ENCODE measurements at regions not wholly inside any gene's neighbourhood (a gene's known extent, or its start where the extent isn't known, plus 50 kb on each side); places are given as distances from the start of the nearest gene placed in this dataset.

GRCh38 chr10:129046065-129046681 lies 420.9 kb upstream of the MGMT start:
- Histone ChIP-seq H2AFZ (ENCODE audit: low read depth, low read length, poor library complexity, severe bottlenecking) (no peak overlapping the region), H3K27ac (ENCODE audit: low read depth, low read length) (no peak overlapping the region), H3K36me3 (ENCODE audit: control insufficient read depth in 1 of 2, insufficient read depth in 2 of 2, low read length in 2 of 2) (no peaks in the 10 kb centered on the region), H3K9me2 (ENCODE audit: insufficient read depth) (no peaks in the 10 kb centered on the region), H3K9me3 (ENCODE audit: control insufficient read depth in 1 of 2, insufficient read depth in 1 of 2, low read depth in 1 of 2, low read length in 2 of 2) (no peaks in the 10 kb centered on the region; a peak in 1 of 4 replicates), H3K4me3 (replicated peaks in 1 of 2; ENCODE audit: low read depth in 1 of 2, low read length in 2 of 2) (no peak overlapping the region), H3K79me2 (ENCODE audit: insufficient read depth, low read length) (no peaks in the 10 kb centered on the region), H3K4me1 (ENCODE audit: control insufficient read depth in 1 of 2, insufficient read depth in 2 of 2, low read length in 2 of 2) (no peaks in the 10 kb centered on the region), H3K27me3 (ENCODE audit: insufficient read depth, low read length) (no peaks in the 10 kb centered on the region; the same call in 1 of the 2 replicates), H3K9ac (ENCODE audit: low read length) (no peak overlapping the region), H3K4me2 (ENCODE audit: low read length) (no peak overlapping the region), H4K20me1 (ENCODE audit: insufficient read depth) (no peaks in the 10 kb centered on the region)
- RAD21 ChIA-PET (ENCODE audit: low non-redundant PET in 1 of 2, low total read pairs in 2 of 2, uncharacterized antibody in 2 of 2, unreplicated experiment in 2 of 2): no interaction called here
- no TSS peak for BruUV-seq (replicated peaks)
- no peak for ATAC-seq
- POLR2A ChIA-PET: no interaction called here
- TF ChIP-seq EZH2phosphoT487 (IDR thresholded peaks at IDR 0.05; ENCODE audit: borderline replicate concordance): no peak
- no peak for TF ChIP-seq EGR1 (IDR thresholded peaks at IDR 0.05; ENCODE audit: low read depth)
- no peak for TF ChIP-seq JUND (IDR thresholded peaks at IDR 0.05)
- no peak for TF ChIP-seq RAD21 (IDR thresholded peaks at IDR 0.05; ENCODE audit: low read depth)
- no peak for TF ChIP-seq YY1 (IDR thresholded peaks at IDR 0.05; ENCODE audit: extremely low read depth, insufficient replicate concordance, low read depth, low read length)
- TF ChIP-seq FOSL1 (IDR thresholded peaks at IDR 0.05; ENCODE audit: low read depth): no peak
- TF ChIP-seq REST (IDR thresholded peaks at IDR 0.05; ENCODE audit: low read depth): no peak
- TF ChIP-seq ZBTB33 (IDR thresholded peaks at IDR 0.05; ENCODE audit: extremely low read depth, insufficient replicate concordance, low read length): no peak
- TF ChIP-seq EZH2 (IDR thresholded peaks at IDR 0.05): no peak
- TF ChIP-seq ZFX (IDR thresholded peaks at IDR 0.05): no peak
- no peak for TF ChIP-seq TCF7L2 (IDR thresholded peaks at IDR 0.05; ENCODE audit: borderline replicate concordance, extremely low read depth, insufficient read depth, insufficient read length)
- TF ChIP-seq MAX (IDR thresholded peaks at IDR 0.05): no peak
- TF ChIP-seq ATF3 (IDR thresholded peaks at IDR 0.05): no peak
- TF ChIP-seq CTCF (IDR thresholded peaks at IDR 0.05 in 2 of 3, conservative IDR thresholded peaks at IDR 0.05 in 1 of 3; ENCODE audit: borderline replicate concordance in 1 of 3, insufficient read depth in 1 of 3, low read depth in 2 of 3, low read length in 2 of 3): no peak
- TF ChIP-seq SIN3A (IDR thresholded peaks at IDR 0.05; ENCODE audit: low read depth): no peak
- DNase-seq (ENCODE audit: low read depth, low spot score): no peak
- intact Hi-C loops (cut with micrococcal nuclease): no loop called here
- CTCF ChIA-PET: no interaction called here
